KOPT-K1 (cell line): ENCODE measurements at regions not wholly inside any gene's neighbourhood (a gene's known extent, or its start where the extent isn't known, plus 50 kb on each side); places are given as distances from the start of the nearest gene placed in this dataset.
"Not testable (repeated sequence)": the region's sequence is repeated elsewhere in the genome, so short reads cannot be mapped to it uniquely, and the experiment has no call there.

Experiments
- H3K27ac ChIP-seq: fragments of 200-600 bp; sonication (generic); 2 replicates; pipeline ENCODE4 v1.5.1; 2016; ENCODE audit warnings: antibody characterized with exemption, mild to moderate bottlenecking, low read depth, low read length; ENCODE audit not compliant: poor library complexity, severe bottlenecking
- H3K36me3 ChIP-seq: fragments of 200-600 bp; sonication (generic); 2 replicates; pipeline ENCODE4 v1.5.1; 2017; ENCODE audit warnings: antibody characterized with exemption, mild to moderate bottlenecking, low read length, moderate library complexity; ENCODE audit not compliant: insufficient read depth
- H3K9me3 ChIP-seq: fragments of 200-600 bp; sonication (generic); 2 replicates; pipeline ENCODE4 v1.5.1; 2017; ENCODE audit warnings: antibody characterized with exemption, low read length, mild to moderate bottlenecking; ENCODE audit not compliant: insufficient read depth, poor library complexity, severe bottlenecking

DNA sequence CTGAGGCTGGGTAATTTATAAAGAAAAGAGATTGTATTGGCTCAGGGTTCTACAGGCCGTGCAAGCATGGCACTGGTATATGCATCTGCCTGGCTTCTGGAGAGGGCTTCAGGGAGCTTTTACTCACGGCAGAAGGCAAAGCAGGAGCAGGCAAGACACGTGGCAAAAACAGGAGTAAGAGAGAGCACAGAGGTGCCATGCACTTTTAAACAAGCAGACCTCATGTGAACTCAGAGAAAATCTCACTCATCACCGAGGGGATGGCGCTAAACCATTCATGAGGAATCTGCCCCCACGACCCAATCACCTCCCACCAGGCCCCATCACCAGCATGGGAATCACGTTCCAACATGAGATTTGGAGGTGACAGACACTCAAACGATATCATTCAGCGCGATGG, 400.7 kb upstream of the RUNX1 start:
- Histone ChIP-seq H3K9me3 (peaks cover 35% of the 10 kb centered on the region), H3K36me3 (no peaks in the 10 kb centered on the region), H3K27ac (no peak overlapping the region)

DNA sequence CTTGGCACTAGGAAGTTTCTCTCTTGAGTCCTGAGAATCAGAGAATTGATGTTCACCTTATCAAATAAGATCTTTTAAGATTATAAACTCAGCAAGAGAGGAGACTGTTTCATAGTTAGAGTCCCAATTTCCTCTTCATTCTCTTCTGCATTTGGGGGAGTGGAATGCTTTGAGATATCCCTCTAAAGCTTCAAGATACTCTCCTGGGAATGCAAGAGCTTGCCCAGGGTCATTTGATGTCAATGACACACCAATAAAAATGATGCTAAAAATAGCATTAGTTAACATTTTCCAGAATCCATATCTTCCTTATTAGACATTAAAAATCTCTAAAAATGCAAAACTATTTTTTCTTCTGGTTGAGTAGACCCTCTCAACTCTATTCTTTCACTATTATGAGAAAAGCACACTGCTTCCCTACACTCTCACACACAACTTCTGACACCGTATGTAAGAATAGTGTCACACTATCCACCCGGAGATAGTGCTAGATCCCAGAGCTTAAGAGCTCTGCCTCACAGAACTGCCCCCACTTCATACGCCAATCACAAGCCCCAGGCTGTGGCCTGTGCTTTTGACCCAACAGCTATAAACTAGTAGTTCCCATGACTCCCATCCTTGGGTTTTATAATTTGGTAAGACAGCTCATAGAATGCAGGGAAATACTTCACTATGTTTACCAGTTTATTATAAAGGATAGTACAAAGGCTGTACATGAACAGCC, 399.9 kb upstream of the RUNX1 start:
- no peaks in the 10 kb centered on the region for H3K36me3 ChIP-seq
- H3K9me3 ChIP-seq: peaks cover 35% of the 10 kb centered on the region
- no peak overlapping the region for H3K27ac ChIP-seq

DNA sequence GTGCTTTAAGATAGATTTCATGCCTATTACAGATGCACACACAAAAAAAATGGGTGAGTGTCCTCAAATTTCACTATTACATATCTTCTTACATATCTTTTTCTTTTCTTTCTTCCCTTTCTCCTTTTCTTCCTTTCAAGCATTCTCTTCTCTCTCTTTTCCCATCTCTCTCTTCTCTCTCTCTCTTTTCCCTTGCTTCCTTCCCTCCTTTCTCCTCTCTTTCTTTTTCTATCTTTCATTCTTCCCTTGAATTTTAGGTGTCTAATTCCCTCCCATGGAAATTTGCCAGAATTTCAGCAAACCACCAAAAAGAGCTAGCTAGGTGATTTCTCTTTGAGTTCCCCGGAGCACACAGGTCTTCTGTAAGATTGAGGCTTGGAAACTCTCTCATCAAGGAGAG, 395.3 kb upstream of the RUNX1 start:
- H3K9me3 ChIP-seq: peaks cover 1% of the 10 kb centered on the region
- no peak overlapping the region for H3K27ac ChIP-seq
- H3K36me3 ChIP-seq: no peaks in the 10 kb centered on the region

DNA sequence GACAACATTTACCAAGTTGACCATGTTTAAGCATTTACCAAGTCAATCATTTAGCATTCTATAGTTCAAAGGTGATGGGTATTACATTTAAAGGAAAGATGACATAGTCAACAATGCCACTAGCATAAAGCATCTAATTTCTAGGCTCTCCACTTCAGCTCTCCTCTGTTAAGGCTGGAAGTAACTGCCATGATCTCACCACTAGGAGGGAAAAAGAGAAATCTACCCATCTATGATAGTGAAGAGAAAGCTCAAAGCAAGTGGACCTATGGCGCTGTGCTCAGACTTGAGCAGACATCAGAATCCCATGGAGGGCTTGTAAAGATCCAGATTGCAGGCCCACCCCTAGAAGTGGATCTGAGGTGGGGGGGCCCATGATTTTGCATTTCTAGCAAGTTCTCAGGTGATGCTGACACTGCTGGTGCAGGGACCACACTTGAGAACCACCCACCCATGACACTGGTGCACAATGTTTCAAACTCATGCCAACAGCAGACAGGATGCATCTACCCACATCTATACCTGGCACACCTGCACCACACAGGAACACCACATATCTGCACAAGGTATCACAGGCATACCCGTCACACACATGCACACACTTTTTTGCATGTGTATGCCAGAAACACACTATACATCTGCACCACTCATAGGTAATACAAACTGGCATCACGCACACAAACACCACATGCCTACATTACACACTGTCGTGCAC, 392.9 kb upstream of the RUNX1 start:
- H3K27ac ChIP-seq: no peak overlapping the region
- no peaks in the 10 kb centered on the region for H3K36me3 ChIP-seq
- no peaks in the 10 kb centered on the region for H3K9me3 ChIP-seq

DNA sequence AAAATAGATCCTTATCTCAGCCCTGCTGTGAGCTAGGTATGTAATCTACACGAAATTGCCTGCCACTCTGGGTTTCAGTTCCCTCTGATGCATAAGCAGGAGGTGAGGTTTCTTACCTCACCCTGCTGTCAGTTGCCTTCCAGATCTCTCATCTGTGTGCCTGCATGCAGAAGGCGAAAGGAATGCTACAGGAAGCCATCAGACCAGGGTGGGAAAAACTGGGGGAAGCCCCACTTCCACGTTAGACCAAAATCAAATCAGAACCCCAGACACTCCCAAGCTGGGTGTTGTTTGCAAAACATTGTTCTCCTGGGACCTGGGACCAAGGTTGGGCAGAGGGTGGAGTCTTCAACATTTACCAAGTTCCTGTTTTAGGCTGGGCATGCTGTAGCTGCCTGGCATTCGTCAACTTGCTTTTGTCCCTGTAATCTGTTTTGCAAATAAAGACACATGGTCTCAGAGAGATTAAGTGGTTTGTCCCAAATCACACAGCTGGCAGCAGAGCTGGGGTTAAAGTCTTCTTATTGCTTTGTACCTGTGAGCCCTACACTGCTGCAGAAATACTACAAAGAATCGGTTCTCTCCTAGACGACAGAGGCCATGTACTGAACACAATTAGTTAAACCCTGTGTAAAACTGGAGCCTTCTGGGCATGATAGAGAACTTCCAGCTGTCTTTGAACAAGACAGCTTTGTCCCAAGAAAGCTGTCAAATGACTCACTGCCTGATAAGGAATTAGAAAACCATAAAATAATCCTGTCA, 389.7 kb upstream of the RUNX1 start:
- no peaks in the 10 kb centered on the region for H3K36me3 ChIP-seq
- no peak overlapping the region for H3K27ac ChIP-seq
- peaks cover 17% of the 10 kb centered on the region for H3K9me3 ChIP-seq

DNA sequence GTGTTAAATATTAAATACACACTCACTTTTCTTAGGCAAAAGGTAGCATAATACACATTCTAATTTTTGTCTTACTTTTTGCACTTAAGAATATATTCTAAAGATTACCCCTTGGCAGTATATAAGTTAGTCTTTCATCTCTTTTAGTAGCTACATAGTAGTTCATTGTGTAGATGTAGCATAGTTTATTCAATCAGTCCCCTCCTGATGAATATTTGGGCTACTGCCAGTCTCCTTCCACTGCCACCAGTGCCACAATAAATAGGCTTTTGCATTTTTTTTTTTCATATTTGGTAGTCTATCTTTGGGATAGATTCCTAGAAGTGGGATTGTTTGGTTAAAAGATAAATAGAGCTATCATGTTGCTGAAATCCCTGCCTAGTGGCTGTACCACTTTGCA, 388.8 kb upstream of the RUNX1 start:
- Histone ChIP-seq H3K9me3 (peaks cover 23% of the 10 kb centered on the region), H3K36me3 (no peaks in the 10 kb centered on the region), H3K27ac (no peak overlapping the region)

DNA sequence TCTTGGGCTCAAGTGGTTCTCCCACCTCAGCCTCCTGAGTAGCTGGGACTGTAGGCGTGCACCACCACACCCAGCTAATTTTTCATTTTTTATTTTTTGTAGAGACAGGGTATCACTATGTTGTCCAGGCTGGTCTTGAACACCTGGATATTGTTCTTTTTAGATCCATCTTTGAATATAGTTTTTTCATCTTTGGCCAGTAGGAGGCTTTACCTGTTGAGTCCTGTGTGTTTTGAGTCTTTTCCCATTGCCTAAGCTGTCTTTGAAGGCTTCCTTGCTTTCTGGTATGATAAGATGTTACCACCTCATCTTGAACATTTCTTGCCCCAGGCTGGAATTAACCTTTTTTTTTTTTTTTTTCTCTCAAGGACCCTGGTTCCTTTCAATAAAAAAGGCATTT, 387.8 kb upstream of the RUNX1 start:
- H3K27ac ChIP-seq: no peak overlapping the region
- H3K36me3 ChIP-seq: no peaks in the 10 kb centered on the region
- H3K9me3 ChIP-seq: peaks cover 34% of the 10 kb centered on the region

DNA sequence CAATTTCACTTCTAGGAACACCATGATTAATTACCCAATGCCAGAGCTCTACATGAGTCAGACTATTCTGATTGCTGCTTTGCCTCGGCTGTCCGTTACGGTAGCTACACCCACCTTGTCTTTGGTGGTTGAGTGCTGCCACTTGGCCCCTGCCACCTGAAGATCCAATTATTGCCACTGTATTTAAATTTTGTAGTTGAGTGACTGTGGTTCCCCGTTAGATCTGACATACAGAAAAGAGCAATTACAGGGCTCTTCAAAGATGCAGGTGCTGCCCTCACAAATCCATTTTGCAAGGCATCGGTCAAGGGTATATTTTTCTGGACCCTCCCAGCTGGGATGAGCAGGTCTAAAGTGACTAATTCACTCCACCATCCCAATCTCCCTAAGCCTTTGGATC, 383.5 kb upstream of the RUNX1 start:
- H3K36me3 ChIP-seq, H3K27ac ChIP-seq: not testable (repeated sequence)
- H3K9me3 ChIP-seq: peaks cover 40% of the 10 kb centered on the region

DNA sequence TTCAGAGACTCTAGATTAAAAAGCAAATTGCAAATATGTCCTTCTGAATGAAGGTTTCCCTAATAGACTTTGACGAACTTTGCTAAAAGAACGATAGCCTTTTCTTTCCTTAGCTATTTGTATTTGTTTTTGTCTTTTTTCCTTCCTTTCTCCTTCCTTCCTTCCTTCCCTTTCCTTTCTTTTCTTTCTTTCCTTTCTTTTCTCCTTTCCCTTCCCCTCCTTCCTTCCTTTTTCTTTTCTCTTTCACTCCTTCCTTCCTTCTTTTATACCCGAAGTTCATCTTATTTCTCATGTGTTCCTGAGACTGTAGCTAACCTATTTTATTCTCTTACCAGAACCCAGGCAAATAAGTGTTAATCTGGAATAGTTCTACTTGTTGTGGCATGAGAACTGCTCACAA, 381.2 kb upstream of the RUNX1 start:
- Histone ChIP-seq H3K36me3 (no peaks in the 10 kb centered on the region), H3K9me3 (peaks cover 36% of the 10 kb centered on the region), H3K27ac (no peak overlapping the region)

DNA sequence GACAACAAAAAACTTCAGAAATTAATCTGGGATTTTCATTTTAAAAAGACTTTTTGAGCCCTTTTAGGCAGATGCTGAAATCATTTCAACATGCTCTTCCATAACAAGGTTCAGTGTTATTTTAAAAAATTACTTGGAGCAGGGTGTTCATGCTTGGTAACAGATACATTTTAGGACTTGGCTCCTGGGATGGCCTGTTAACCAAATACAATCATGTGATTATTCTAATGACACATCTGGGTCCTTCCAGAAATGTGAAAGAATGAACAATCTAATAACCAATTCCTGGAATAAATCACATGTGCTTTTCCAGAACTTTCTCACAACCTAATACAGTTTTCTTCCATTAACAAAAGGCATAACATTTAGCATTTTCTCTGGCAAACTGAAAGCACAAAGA, 379.8 kb upstream of the RUNX1 start:
- Histone ChIP-seq H3K9me3 (peaks cover 25% of the 10 kb centered on the region), H3K36me3 (no peaks in the 10 kb centered on the region), H3K27ac (no peak overlapping the region)

DNA sequence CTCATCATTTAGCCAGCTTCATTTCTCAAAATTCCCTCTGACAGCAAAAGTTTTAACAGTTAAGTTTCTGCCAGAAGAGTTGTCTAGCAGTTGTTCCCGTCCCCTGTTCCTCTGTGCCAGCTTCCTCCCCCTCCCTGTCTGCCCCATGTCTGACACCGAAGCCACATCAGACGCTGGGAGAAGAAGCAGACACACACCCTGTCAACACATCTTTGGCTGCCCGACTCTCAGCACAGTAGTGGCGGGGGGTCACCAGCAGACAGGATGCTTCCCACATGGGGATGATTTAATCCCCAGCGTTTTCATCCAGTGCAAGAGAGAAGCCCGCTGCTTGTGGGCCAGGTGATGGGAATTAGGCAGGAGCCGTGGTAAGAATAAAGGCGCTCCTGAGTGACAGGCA, 379.4 kb upstream of the RUNX1 start:
- Histone ChIP-seq H3K9me3 (peaks cover 20% of the 10 kb centered on the region), H3K27ac (no peak overlapping the region), H3K36me3 (no peaks in the 10 kb centered on the region)

DNA sequence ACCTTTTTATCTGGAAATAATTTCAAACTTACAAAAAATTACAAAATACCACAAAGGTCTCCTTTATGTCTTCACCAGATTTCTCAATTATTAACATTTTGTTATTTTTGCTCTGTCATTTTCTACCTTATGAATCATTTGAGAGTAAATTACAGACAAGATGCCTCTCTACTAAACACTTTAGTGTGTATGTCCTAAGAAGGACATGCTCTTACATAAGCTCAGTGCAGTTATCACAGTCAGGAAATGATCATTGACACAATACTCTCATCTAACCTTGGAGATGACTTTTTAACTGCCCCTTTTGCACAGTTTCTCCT, 378.9 kb upstream of the RUNX1 start:
- Histone ChIP-seq H3K9me3 (peaks cover 17% of the 10 kb centered on the region), H3K27ac (no peak overlapping the region), H3K36me3 (no peaks in the 10 kb centered on the region)

DNA sequence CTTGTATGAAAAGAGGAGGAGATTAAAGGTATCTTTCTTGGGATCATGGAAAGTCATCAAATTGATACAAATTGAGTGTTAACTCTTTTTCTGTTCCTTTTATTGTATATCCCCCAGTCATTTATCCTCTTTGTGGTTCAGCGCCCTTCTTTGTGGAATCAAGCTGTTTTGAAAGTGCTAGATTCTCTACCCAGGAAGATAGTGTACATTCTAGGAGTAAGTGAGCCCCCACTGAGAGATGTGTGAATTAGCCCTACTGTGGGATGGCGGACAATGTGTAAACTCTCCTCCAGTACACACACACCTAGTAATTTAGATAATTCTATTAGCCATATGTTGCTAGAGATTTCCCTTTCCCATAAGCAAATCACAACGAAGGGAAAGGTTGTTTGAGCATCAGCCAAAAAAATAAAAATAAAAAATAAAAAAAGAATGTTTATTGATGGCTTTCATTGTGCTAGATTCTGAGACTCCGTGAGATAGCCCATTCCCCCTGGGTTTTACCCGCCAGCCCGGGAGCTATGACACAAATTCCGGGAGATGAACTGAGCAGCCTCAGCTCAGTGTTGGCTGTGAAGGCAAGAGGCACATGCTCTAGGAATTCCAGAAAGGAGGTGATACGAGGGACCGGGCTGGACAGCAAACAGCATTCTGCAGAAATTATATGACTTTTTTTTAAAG, 378.4 kb upstream of the RUNX1 start:
- Histone ChIP-seq H3K27ac (no peak overlapping the region), H3K36me3 (no peaks in the 10 kb centered on the region), H3K9me3 (peaks cover 14% of the 10 kb centered on the region)

DNA sequence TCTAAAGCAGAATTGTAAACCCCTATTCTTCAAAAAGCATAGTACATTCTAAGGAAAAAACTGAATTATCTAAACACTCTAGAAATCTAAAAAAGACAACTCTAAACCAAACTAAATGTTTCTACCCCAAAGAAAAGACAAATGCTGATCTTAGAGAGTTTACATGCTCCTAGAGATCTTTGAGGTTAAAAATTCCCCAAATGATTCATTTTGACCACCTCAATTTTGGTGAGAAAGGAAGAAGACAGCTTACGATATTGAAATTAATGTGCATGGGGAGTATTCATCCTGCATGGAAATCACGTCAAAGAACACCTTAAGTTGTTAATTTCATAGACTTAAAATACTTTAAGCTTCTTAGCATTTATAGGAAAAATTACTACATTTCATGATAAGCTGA, 377.8 kb upstream of the RUNX1 start:
- H3K36me3 ChIP-seq: no peaks in the 10 kb centered on the region
- peaks cover 14% of the 10 kb centered on the region for H3K9me3 ChIP-seq
- H3K27ac ChIP-seq: no peak overlapping the region

DNA sequence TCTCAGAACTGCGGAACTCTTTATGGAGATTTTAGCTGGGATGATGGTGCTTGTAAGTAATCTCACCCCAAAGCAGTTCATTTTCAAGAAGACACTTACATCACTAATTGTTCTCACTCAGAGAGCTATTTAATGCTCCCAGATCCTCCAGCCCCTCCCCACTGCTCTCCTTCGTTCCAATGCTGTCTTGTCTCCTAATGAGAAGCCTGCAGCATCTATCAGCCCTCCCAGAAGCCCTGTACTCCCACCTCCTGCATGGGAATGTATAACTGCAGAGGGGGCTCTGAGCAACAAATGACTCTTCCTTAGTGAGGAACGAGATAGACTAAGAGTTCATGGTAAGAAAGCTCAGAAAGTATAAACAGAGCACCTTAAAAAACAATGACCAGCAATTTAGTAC, 377.4 kb upstream of the RUNX1 start:
- Histone ChIP-seq H3K36me3 (no peaks in the 10 kb centered on the region), H3K9me3 (peaks cover 14% of the 10 kb centered on the region), H3K27ac (no peak overlapping the region)
